HCT116 (cell line): ENCODE measurements at regions not wholly inside any gene's neighbourhood (a gene's known extent, or its start where the extent isn't known, plus 50 kb on each side); places are given as distances from the start of the nearest gene placed in this dataset.

Source experiments
- ATAC-seq: fragments of 200-7000 bp; cut with Tn5 transposase; 2 replicates; pipeline ENCODE4 v1.9.1; 2020; ENCODE audit warnings: mild to moderate bottlenecking, moderate library complexity
- BruUV-seq: library from RNA; stranded (reverse); fragments of 400-500 nt; replicated peaks from 2 replicates; lab custom pipeline; 2021; lab: Mats Ljungman, UMichigan
- CTCF ChIA-PET: fragments of 300-600 bp; sonication (Branson Sonifier 250); formaldehyde crosslinking; loops from one replicate; lab custom pipeline; 2021; ENCODE audit warnings: antibody characterized with exemption; lab: Charles Lee
- POLR2A ChIA-PET: fragments of 300-600, 350-600 bp; sonication (Branson Sonifier 250); formaldehyde crosslinking; loops from one replicate; lab custom pipeline; 2021; ENCODE audit warnings: antibody characterized with exemption; lab: Charles Lee
- RAD21 ChIA-PET, 2 experiments: fragments of 300-600 bp; sonication (Branson Sonifier 250); formaldehyde crosslinking; loops; one replicate each; lab custom pipeline; 2023; ENCODE audit warnings: low total read pairs in 2 of 2; ENCODE audit not compliant: uncharacterized antibody in 2 of 2, unreplicated experiment in 2 of 2, low non-redundant PET in 1 of 2; lab: Charles Lee
- DNase-seq: peaks from one replicate; pipeline ENCODE4 v3.0.0-alpha.2; 2010; ENCODE audit warnings: low read depth, low spot score
- H2AFZ ChIP-seq: fragments of 200-600 bp; shearing (Covaris generic), sonication (generic); 2 replicates; pipeline ENCODE4 v1.6.1; 2017; ENCODE audit warnings: low read depth, mixed run types, mixed read lengths, antibody characterized with exemption, low read length; ENCODE audit not compliant: poor library complexity, severe bottlenecking
- H3K27ac ChIP-seq: 2 replicates; pipeline ENCODE4 v1.5.1; 2012; ENCODE audit warnings: low read depth, low read length
- H3K27me3 ChIP-seq: fragments of 200-600 bp; sonication (generic); 2 replicates; pipeline ENCODE4 v1.6.1; 2016; ENCODE audit warnings: mixed run types, low read length, mixed read lengths; ENCODE audit not compliant: insufficient read depth
- H3K36me3 ChIP-seq, 2 experiments: fragments of 200-500 bp in 1 of 2; fragments of 200-600 bp in 1 of 2; sonication (Bioruptor generic) in 1 of 2; sonication (generic) in 1 of 2; 2 replicates each; pipeline versions ENCODE4 v1.5.1 to v1.6.1; 2014 to 2016; ENCODE audit warnings: low read length in 2 of 2, inconsistent platforms in 1 of 2, mixed read lengths in 1 of 2, mixed run types in 1 of 2; ENCODE audit not compliant: insufficient read depth in 2 of 2, control insufficient read depth in 1 of 2
- H3K4me1 ChIP-seq, 2 experiments: fragments of 200-600 bp in 1 of 2; sonication (generic) in 1 of 2; 2 replicates each; pipeline versions ENCODE4 v1.5.1 to v1.6.1; 2012 to 2017; ENCODE audit warnings: low read length in 2 of 2, inconsistent platforms in 1 of 2, mild to moderate bottlenecking in 1 of 2, mixed read lengths in 1 of 2, mixed run types in 1 of 2, moderate library complexity in 1 of 2; ENCODE audit not compliant: insufficient read depth in 2 of 2, control insufficient read depth in 1 of 2
- H3K4me2 ChIP-seq: fragments of 200-600 bp; sonication (generic); 2 replicates; pipeline ENCODE4 v1.6.1; 2017; ENCODE audit warnings: mixed run types, low read length, mixed read lengths
- H3K4me3 ChIP-seq, 2 experiments: fragments of 200-600 bp in 1 of 2; sonication (generic) in 1 of 2; replicated peaks in 1 of 2; 2 replicates each; pipeline ENCODE4 v1.5.1; 2011 to 2016; ENCODE audit warnings: low read length in 2 of 2, control low read depth in 1 of 2, low read depth in 1 of 2, mild to moderate bottlenecking in 1 of 2, mixed read lengths in 1 of 2, mixed run types in 1 of 2
- H3K79me2 ChIP-seq: fragments of 200-600 bp; sonication (generic); 2 replicates; pipeline ENCODE4 v1.6.1; 2017; ENCODE audit warnings: mild to moderate bottlenecking, mixed run types, low read length, moderate library complexity, mixed read lengths; ENCODE audit not compliant: insufficient read depth
- H3K9ac ChIP-seq: fragments of 200-600 bp; sonication (generic); 2 replicates; pipeline ENCODE4 v1.6.1; 2016; ENCODE audit warnings: low read length, mixed read lengths
- H3K9me2 ChIP-seq: fragments of 200-600 bp; sonication (generic), shearing (Covaris generic); 2 replicates; pipeline ENCODE4 v1.6.1; 2017; ENCODE audit warnings: mixed run types, mild to moderate bottlenecking, moderate library complexity; ENCODE audit not compliant: insufficient read depth
- H3K9me3 ChIP-seq, 2 experiments: fragments of 200-500 bp in 1 of 2; fragments of 200-600 bp in 1 of 2; sonication (Bioruptor generic) in 1 of 2; sonication (generic) in 1 of 2; 2 replicates each; pipeline ENCODE4 v1.6.1; 2014 to 2017; ENCODE audit warnings: low read length in 2 of 2, mixed read lengths in 2 of 2, inconsistent platforms in 1 of 2, low read depth in 1 of 2, mild to moderate bottlenecking in 1 of 2, mixed run types in 1 of 2, moderate library complexity in 1 of 2; ENCODE audit not compliant: control insufficient read depth in 1 of 2, insufficient read depth in 1 of 2
- H4K20me1 ChIP-seq: fragments of 200-600 bp; sonication (generic), shearing (Covaris generic); 2 replicates; pipeline ENCODE4 v1.6.1; 2017; ENCODE audit warnings: mixed run types, mild to moderate bottlenecking, moderate library complexity; ENCODE audit not compliant: insufficient read depth
- CEBPB ChIP-seq: IDR thresholded peaks from 2 replicates; pipeline ENCODE4 v1.6.1; 2012; ENCODE audit warnings: low read depth
- CTCF ChIP-seq, 3 experiments: fragments of 200-600 bp in 1 of 3; sonication (generic) in 1 of 3; IDR thresholded peaks in 2 of 3; conservative IDR thresholded peaks in 1 of 3; 2 replicates each; pipeline ENCODE4 v1.5.1; 2012 to 2017; ENCODE audit warnings: low read depth in 2 of 3, low read length in 2 of 3, antibody characterized with exemption in 1 of 3, borderline replicate concordance in 1 of 3, control low read depth in 1 of 3, mild to moderate bottlenecking in 1 of 3, mixed read lengths in 1 of 3, mixed run types in 1 of 3, moderate library complexity in 1 of 3; ENCODE audit not compliant: insufficient read depth in 1 of 3
- EGR1 ChIP-seq: IDR thresholded peaks from 2 replicates; pipeline ENCODE4 v1.6.1; 2012; ENCODE audit warnings: low read depth
- EZH2 ChIP-seq: fragments of 200-600 bp; sonication (generic); IDR thresholded peaks from 2 replicates; pipeline ENCODE4 v1.6.1; 2017; ENCODE audit warnings: antibody characterized with exemption, mixed run types
- FOSL1 ChIP-seq: IDR thresholded peaks from 2 replicates; pipeline ENCODE4 v1.6.1; 2012; ENCODE audit warnings: low read depth
- MAX ChIP-seq: IDR thresholded peaks from 2 replicates; pipeline ENCODE4 v1.6.1; 2012
- POLR2A ChIP-seq: IDR thresholded peaks from 2 replicates; pipeline ENCODE4 v1.7.0; 2011; ENCODE audit warnings: borderline replicate concordance; ENCODE audit not compliant: insufficient read depth, insufficient read length; ENCODE audit errors: extremely low read depth
- POLR2AphosphoS5 ChIP-seq: IDR thresholded peaks from 2 replicates; pipeline ENCODE4 v1.6.1; 2011; ENCODE audit warnings: mild to moderate bottlenecking, low read depth, low read length, moderate library complexity
- RAD21 ChIP-seq: IDR thresholded peaks from 2 replicates; pipeline ENCODE4 v1.6.1; 2012; ENCODE audit warnings: low read depth, mild to moderate bottlenecking
- SIN3A ChIP-seq: IDR thresholded peaks from 2 replicates; pipeline ENCODE4 v1.6.1; 2012; ENCODE audit warnings: low read depth
- SP1 ChIP-seq: IDR thresholded peaks from 2 replicates; pipeline ENCODE4 v1.6.1; 2012; ENCODE audit warnings: low read depth
- YY1 ChIP-seq: IDR thresholded peaks from 2 replicates; pipeline ENCODE4 v1.6.1; 2011; ENCODE audit warnings: low read length, low read depth, moderate library complexity, mild to moderate bottlenecking; ENCODE audit not compliant: insufficient replicate concordance; ENCODE audit errors: extremely low read depth
- ZFX ChIP-seq: fragments of 450-650 bp; IDR thresholded peaks from 2 replicates; pipeline ENCODE4 v1.6.1; 2017
- intact Hi-C: fragments of 100-400 bp; cut with micrococcal nuclease; formaldehyde crosslinking; loops from 2 replicates; pipeline ENCODE4 v1.10.0; 2022

- intact Hi-C loops = no loop called here
- no peaks in the 10 kb centered on the region for H4K20me1 ChIP-seq
- H2AFZ ChIP-seq = no peak overlapping the region
- DNase-seq (no peak), ATAC-seq (no peak)
- H3K4me1 ChIP-seq = no peaks in the 10 kb centered on the region
- CTCF ChIA-PET = no interaction called here
- no peak for TF ChIP-seq FOSL1
- TF ChIP-seq EGR1 = no peak
- no peak for TF ChIP-seq SP1
- no peak for TF ChIP-seq YY1
- no peak for TF ChIP-seq POLR2AphosphoS5
- TF ChIP-seq CEBPB = no peak
- no peak for TF ChIP-seq EZH2
- TF ChIP-seq MAX = no peak
- TF ChIP-seq SIN3A = no peak
- TF ChIP-seq POLR2A = no peak
- RAD21 ChIA-PET = no interaction called here
- no peaks in the 10 kb centered on the region for H3K79me2 ChIP-seq
- no peaks in the 10 kb centered on the region for H3K9me2 ChIP-seq
- BruUV-seq = no TSS peak
- no peak overlapping the region for H3K4me2 ChIP-seq
- H3K4me3 ChIP-seq = no peak overlapping the region
- no peaks in the 10 kb centered on the region for H3K36me3 ChIP-seq
- POLR2A ChIA-PET = no interaction called here
- no peak overlapping the region for H3K9ac ChIP-seq
- H3K9me3 ChIP-seq = no peaks in the 10 kb centered on the region
- no peak overlapping the region for H3K27ac ChIP-seq
- H3K27me3 ChIP-seq = no peaks in the 10 kb centered on the region
Measured at GRCh38 chr12:45638386-45638785, 91.1 kb upstream of the ARID2 start.

GRCh38 chr12:45644541-45644940 lies 85.0 kb upstream of the ARID2 start:
- ATAC-seq (peak; percentile 34; the same call in 1 of the 2 replicates), DNase-seq (no peak)
- Histone ChIP-seq H4K20me1 (no peaks in the 10 kb centered on the region), H3K4me2 (no peak overlapping the region), H3K27ac (no peak overlapping the region), H3K9me2 (no peaks in the 10 kb centered on the region), H3K4me1 (no peaks in the 10 kb centered on the region), H3K36me3 (no peaks in the 10 kb centered on the region), H3K27me3 (no peaks in the 10 kb centered on the region), H3K9ac (no peak overlapping the region), H3K4me3 (no peak overlapping the region), H2AFZ (no peak overlapping the region), H3K79me2 (no peaks in the 10 kb centered on the region), H3K9me3 (no peaks in the 10 kb centered on the region)
- ChIA-PET RAD21 (no interaction called here), CTCF (no interaction called here), POLR2A (no interaction called here)
- no TSS peak for BruUV-seq
- intact Hi-C loops = no loop called here
- TF ChIP-seq MAX = no peak
- TF ChIP-seq CTCF (IDR thresholded peaks at IDR 0.05 in 2 of 3, conservative IDR thresholded peaks at IDR 0.05 in 1 of 3; ENCODE audit: borderline replicate concordance in 1 of 3, insufficient read depth in 1 of 3, low read depth in 2 of 3, low read length in 2 of 3) = no peak
- no peak for TF ChIP-seq ZFX
- TF ChIP-seq RAD21 = no peak
- TF ChIP-seq FOSL1 = no peak
